ENCODE measurements at regions not wholly inside any gene's neighbourhood (a gene's known extent, or its start where the extent isn't known, plus 50 kb on each side); places are given as distances from the start of the nearest gene placed in this dataset.
"Not testable (repeated sequence)": the region's sequence is repeated elsewhere in the genome, so short reads cannot be mapped to it uniquely, and the experiment has no call there.

DNA sequence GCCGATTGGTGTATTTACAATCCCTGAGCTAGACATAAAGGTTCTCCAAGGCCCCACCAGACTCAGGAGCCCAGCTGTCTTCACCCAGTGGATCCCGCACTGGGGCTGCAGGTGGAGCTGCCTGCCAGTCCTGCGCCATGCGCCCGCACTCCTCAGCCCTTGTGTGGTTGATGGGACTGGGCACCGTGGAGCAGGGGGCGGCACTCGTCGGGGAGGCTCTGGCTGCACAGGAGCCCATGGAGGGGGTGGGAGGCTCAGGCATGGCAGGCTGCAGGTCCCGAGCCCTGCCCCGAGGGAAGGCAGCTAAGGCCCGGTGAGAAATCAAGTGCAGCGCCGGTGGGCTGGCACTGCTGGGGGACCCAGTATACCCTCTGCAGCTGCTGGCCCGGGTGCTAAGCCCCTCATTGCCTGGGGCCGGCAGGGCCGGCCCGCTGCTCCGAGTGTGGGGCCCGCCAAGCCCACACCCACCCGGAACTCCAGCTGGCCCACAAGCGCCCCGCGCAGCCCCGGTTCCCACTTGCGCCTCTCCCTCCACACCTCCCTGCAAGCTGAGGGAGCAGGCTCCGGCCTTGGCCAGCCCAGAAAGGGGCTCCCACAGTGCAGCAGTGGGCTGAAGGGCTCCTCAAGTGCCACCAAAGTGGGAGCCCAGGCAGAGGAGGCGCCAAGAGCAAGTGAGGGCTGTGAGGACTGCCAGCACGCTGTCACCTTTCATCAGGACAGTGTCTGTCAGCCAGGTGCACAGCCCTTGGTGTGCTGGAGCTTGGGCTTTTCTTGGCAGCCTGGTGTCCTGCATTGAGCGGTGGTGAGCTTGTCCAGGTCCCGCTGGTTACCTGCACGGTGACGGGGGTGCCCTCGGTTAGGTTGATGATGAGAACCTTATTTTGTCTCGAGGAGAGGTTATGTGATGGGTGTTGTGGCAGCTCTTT is 185.5 kb downstream of the UBE3A start:
- TF ChIP-seq, protein P1, sequence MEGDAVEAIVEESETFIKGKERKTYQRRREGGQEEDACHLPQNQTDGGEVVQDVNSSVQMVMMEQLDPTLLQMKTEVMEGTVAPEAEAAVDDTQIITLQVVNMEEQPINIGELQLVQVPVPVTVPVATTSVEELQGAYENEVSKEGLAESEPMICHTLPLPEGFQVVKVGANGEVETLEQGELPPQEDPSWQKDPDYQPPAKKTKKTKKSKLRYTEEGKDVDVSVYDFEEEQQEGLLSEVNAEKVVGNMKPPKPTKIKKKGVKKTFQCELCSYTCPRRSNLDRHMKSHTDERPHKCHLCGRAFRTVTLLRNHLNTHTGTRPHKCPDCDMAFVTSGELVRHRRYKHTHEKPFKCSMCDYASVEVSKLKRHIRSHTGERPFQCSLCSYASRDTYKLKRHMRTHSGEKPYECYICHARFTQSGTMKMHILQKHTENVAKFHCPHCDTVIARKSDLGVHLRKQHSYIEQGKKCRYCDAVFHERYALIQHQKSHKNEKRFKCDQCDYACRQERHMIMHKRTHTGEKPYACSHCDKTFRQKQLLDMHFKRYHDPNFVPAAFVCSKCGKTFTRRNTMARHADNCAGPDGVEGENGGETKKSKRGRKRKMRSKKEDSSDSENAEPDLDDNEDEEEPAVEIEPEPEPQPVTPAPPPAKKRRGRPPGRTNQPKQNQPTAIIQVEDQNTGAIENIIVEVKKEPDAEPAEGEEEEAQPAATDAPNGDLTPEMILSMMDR (IDR thresholded peaks at IDR 0.05): not testable (repeated sequence)
- TF ChIP-seq POLR2A (IDR thresholded peaks at IDR 0.05): not testable (repeated sequence)

Data from ovary (tissue), 3 donors.